Colonic mucosa (tissue), 4 donors: ENCODE measurements at regions not wholly inside any gene's neighbourhood (a gene's known extent, or its start where the extent isn't known, plus 50 kb on each side); places are given as distances from the start of the nearest gene placed in this dataset.

Experiments used
- DNase-seq: peaks from one replicate; pipeline ENCODE4 v3.0.0-alpha.2; 2020
- H3K27ac ChIP-seq: fragments of 200-600 bp; one replicate; pipeline ENCODE4 v1.8.0; 2021
- H3K27me3 ChIP-seq: fragments of 200-600 bp; one replicate; pipeline ENCODE4 v1.8.0; 2021
- H3K36me3 ChIP-seq: fragments of 200-600 bp; one replicate; pipeline ENCODE4 v1.8.0; 2021
- H3K4me1 ChIP-seq: fragments of 200-600 bp; one replicate; pipeline ENCODE4 v1.8.0; 2021; ENCODE audit warnings: mild to moderate bottlenecking
- H3K4me3 ChIP-seq: fragments of 200-600 bp; one replicate; pipeline ENCODE4 v1.8.0; 2021
- H3K9ac ChIP-seq, 2 donors: one replicate each; pipeline ENCODE4 v1.7.0; 2013; ENCODE audit warnings: control low read depth in 2 of 2, low read depth in 2 of 2, low read length in 2 of 2
- H3K9me3 ChIP-seq: fragments of 200-600 bp; one replicate; pipeline ENCODE4 v1.8.0; 2021
- CTCF ChIP-seq: fragments of 200-600 bp; IDR thresholded peaks from one replicate; pipeline ENCODE4 v1.8.0; 2022; ENCODE audit warnings: antibody characterized with exemption, mild to moderate bottlenecking
- intact Hi-C: fragments of 100-400 bp; cut with DNase I; formaldehyde crosslinking; loops from one replicate; pipeline ENCODE4 v1.14.1; 2022
- donor health status: healthy.
- donor health status: DM: no; HTN: no; CAD: no.
- donor health status: DM: no; HTN: no; CAD: no.

- H3K9me3 ChIP-seq, result no peaks in the 10 kb centered on the region
- TF ChIP-seq CTCF, result no peak
- no peak overlapping the region for H3K27ac ChIP-seq
- no peaks in the 10 kb centered on the region for H3K4me1 ChIP-seq
- H3K27me3 ChIP-seq, result no peaks in the 10 kb centered on the region
- intact Hi-C loops, result no loop called here
- H3K9ac ChIP-seq, result no peak overlapping the region
- no peaks in the 10 kb centered on the region for H3K36me3 ChIP-seq
- H3K4me3 ChIP-seq, result no peak overlapping the region
- DNase-seq, result no peak
These were observed 327.6 kb downstream of the PRL start for GRCh38 chr6:21969192-21969591.

- no peak overlapping the region for H3K9ac ChIP-seq
- no peaks in the 10 kb centered on the region for H3K4me1 ChIP-seq
- H3K4me3 ChIP-seq, result no peak overlapping the region
- TF ChIP-seq CTCF, result no peak
- no peaks in the 10 kb centered on the region for H3K27me3 ChIP-seq
- intact Hi-C loops, result no loop called here
- DNase-seq, result no peak
- no peak overlapping the region for H3K27ac ChIP-seq
- H3K9me3 ChIP-seq, result no peaks in the 10 kb centered on the region
- no peaks in the 10 kb centered on the region for H3K36me3 ChIP-seq
These were observed 326.1 kb downstream of the PRL start for GRCh38 chr6:21970569-21971300.

GRCh38 chr6:21971541-21971940 lies 325.3 kb downstream of the PRL start:
- Histone ChIP-seq H3K9me3 (no peaks in the 10 kb centered on the region), H3K27me3 (no peaks in the 10 kb centered on the region), H3K4me3 (no peak overlapping the region), H3K9ac (no peak overlapping the region), H3K27ac (no peak overlapping the region), H3K36me3 (no peaks in the 10 kb centered on the region), H3K4me1 (no peaks in the 10 kb centered on the region)
- no peak for DNase-seq
- intact Hi-C loops, result no loop called here
- no peak for TF ChIP-seq CTCF

GRCh38 chr6:21972516-21972915 lies 324.3 kb downstream of the PRL start:
- no peaks in the 10 kb centered on the region for H3K36me3 ChIP-seq
- intact Hi-C loops, result no loop called here
- no peak overlapping the region for H3K9ac ChIP-seq
- no peaks in the 10 kb centered on the region for H3K4me1 ChIP-seq
- no peak for TF ChIP-seq CTCF
- DNase-seq, result no peak
- H3K27me3 ChIP-seq, result no peaks in the 10 kb centered on the region
- no peak overlapping the region for H3K4me3 ChIP-seq
- H3K9me3 ChIP-seq, result no peaks in the 10 kb centered on the region
- no peak overlapping the region for H3K27ac ChIP-seq

- Histone ChIP-seq H3K36me3 (no peaks in the 10 kb centered on the region), H3K9ac (no peak overlapping the region), H3K9me3 (no peaks in the 10 kb centered on the region), H3K27ac (no peak overlapping the region), H3K4me3 (no peak overlapping the region), H3K27me3 (no peaks in the 10 kb centered on the region), H3K4me1 (no peaks in the 10 kb centered on the region)
- DNase-seq, result no peak
- no peak for TF ChIP-seq CTCF
- intact Hi-C loops, result no loop called here
These were observed 319.5 kb downstream of the PRL start for GRCh38 chr6:21977346-21977745.
